Ectodermal cell (in vitro differentiated cells): ENCODE measurements at regions not wholly inside any gene's neighbourhood (a gene's known extent, or its start where the extent isn't known, plus 50 kb on each side); places are given as distances from the start of the nearest gene placed in this dataset.

Source experiments
- H3K27ac ChIP-seq: 2 replicates; pipeline ENCODE4 v1.7.0; 2013; ENCODE audit warnings: mild to moderate bottlenecking, low read depth, low read length; ENCODE audit not compliant: insufficient read depth, poor library complexity, severe bottlenecking
- H3K27me3 ChIP-seq: 2 replicates; pipeline ENCODE4 v1.7.0; 2013; ENCODE audit warnings: mild to moderate bottlenecking, low read length; ENCODE audit not compliant: insufficient read depth, control insufficient read depth, poor library complexity, severe bottlenecking
- H3K36me3 ChIP-seq: one replicate; pipeline ENCODE4 v1.7.0; 2013; ENCODE audit warnings: low read length; ENCODE audit not compliant: control insufficient read depth, insufficient read depth
- H3K4me1 ChIP-seq: one replicate; pipeline ENCODE4 v1.7.0; 2013; ENCODE audit warnings: low read length; ENCODE audit not compliant: control insufficient read depth, insufficient read depth
- H3K4me3 ChIP-seq: 2 replicates; pipeline ENCODE4 v1.7.0; 2013; ENCODE audit warnings: low read depth, low read length, control low read depth; ENCODE audit not compliant: insufficient read depth
- H3K9me3 ChIP-seq: 2 replicates; pipeline ENCODE4 v1.7.0; 2013; ENCODE audit warnings: mild to moderate bottlenecking, low read length, moderate library complexity; ENCODE audit not compliant: control insufficient read depth
- WGBS, 2 experiments: methylation state at CpG; one replicate each; pipeline ENCODE4 v1.1.7; 2013; ENCODE audit warnings: missing lambda C conversion rate in 2 of 2; 5-methylcytosine and 5-hydroxymethylcytosine counted together

DNA sequence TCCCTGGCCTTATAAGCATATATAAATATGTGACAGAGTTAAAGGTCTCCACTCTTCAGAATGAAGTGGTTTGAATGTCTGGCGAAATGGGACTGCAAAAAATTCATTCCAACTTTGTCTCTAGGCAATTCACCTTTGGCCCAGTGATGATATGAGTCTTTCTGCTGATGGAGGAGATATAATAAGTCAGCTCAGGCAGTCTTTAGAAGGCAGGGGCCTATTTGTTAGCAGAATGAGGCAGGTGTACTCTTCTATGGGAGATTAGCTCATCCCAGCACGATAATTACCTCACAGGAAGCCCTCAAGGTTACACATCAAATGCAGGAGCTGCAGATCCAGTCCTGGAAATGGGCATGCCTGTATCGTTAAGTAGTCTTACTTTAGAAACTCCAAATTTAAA is 300.5 kb downstream of the NR2F1-AS1 start:
- 92 to 93% methylated on average over 3 of the region's 3 CpGs for WGBS, 2 experiments
- Histone ChIP-seq H3K36me3 (no peaks in the 10 kb centered on the region), H3K27me3 (no peaks in the 10 kb centered on the region), H3K27ac (no peak overlapping the region), H3K4me1 (peaks cover 5% of the 10 kb centered on the region), H3K4me3 (no peak overlapping the region), H3K9me3 (no peaks in the 10 kb centered on the region)

DNA sequence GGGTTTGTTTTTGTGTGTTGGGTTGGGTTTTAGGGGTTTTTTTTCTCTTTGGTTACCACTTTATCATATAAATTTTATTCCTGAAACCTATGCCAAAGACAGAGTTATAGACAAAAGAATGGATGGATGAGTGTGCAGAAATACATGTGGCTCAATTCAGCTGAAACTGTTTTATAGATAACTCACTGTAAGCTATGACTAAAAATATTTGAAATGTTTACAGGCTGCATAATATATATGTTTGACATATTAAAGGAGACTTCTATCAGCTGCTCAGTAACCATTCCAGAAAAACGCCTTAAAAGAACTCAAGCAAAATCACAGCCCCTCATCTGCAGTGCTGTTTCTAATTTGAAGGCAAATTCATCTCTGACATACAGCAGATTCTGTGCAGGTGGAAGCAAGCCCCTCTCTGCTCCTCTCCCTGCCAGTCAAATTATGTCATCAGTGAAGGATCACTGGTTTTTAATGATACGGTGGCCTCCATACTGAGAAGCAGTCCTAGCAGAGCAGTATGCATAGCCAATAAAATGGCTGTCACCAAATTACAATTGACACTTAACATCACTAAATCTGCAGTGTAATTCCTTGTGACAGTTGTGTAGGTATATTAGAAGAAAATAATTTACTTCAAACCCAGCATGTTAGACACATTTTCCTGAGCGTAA is 301.6 kb downstream of the NR2F1-AS1 start:
- no peaks in the 10 kb centered on the region for H3K9me3 ChIP-seq
- WGBS, 2 experiments = 91 to 97% methylated on average over 3 of the region's 3 CpGs
- H3K27me3 ChIP-seq = no peaks in the 10 kb centered on the region
- peaks cover 5% of the 10 kb centered on the region for H3K4me1 ChIP-seq
- no peaks in the 10 kb centered on the region for H3K36me3 ChIP-seq
- no peak overlapping the region for H3K27ac ChIP-seq
- H3K4me3 ChIP-seq = no peak overlapping the region

DNA sequence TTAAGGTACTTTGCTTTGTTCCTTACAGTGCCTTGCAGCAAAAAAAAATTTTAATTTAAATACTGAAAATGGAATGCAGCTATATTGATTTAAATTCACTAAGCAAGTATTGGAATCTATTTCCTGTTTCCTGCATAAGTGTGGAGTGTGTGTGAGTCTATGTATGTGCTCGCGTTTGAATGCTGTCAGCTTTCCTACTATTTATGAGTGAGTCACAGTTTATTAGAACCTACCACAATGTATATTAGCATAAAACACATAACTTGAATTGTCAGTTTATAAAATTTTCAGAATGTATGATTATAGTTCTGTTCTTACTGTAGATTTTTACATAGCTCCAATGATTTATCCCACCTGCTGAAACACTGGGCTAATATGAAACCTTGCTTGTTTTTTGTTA is 302.1 kb downstream of the NR2F1-AS1 start:
- 100% methylated on average over 2 of the region's 2 CpGs; no CpG with 5 or more reads in 1 of the 2 experiments for WGBS, 2 experiments
- H3K36me3 ChIP-seq = no peaks in the 10 kb centered on the region
- no peak overlapping the region for H3K27ac ChIP-seq

DNA sequence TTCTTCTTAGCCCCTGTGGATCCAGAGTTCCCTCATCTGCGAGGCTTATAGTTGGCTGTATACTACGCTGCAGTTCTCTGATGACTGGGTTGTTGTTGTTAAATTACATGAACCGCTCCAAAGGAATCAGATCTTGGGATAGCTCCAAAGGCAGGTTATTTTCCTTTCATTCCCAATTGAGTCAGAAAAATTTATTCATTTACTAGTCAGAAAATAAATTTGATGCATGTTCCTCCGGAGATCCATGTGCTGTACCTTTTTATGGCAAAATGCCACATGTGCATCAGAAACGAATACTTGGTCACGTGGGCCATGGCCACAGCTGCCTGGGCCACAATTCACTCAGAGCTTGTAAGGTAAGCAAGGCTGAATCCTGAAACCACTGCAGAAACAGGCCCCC is 304.0 kb downstream of the NR2F1-AS1 start:
- Histone ChIP-seq H3K4me1 (peaks cover 5% of the 10 kb centered on the region), H3K9me3 (no peaks in the 10 kb centered on the region), H3K27me3 (no peaks in the 10 kb centered on the region), H3K36me3 (no peaks in the 10 kb centered on the region), H3K27ac (no peak overlapping the region), H3K4me3 (no peak overlapping the region)
- WGBS, 2 experiments = 92 to 96% methylated on average over 4 to 6 of the region's 6 CpGs

More for the DNA sequence above, 302.1 kb downstream of the NR2F1-AS1 start:
- Histone ChIP-seq H3K27me3 (no peaks in the 10 kb centered on the region), H3K9me3 (no peaks in the 10 kb centered on the region), H3K4me1 (peaks cover 5% of the 10 kb centered on the region), H3K4me3 (no peak overlapping the region)

DNA sequence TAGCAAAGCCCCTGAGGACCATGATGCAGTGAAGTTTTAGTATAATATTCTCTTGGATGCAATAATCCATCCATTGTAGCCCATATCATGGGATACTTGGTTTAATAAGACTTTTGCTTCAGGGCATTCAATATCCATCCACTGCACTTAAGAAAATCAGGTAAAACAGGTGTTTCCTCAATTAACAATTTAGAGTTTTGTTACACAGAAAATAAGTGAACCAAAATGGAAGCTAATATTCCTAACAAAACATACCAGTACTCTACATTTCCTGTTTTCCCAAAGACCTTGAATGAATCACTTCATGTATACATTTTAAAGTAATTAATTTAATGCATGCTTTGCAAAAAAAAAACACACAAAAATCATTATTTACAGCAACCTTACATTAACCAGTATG is 305.6 kb downstream of the NR2F1-AS1 start:
- no peaks in the 10 kb centered on the region for H3K9me3 ChIP-seq
- H3K4me1 ChIP-seq = no peaks in the 10 kb centered on the region
- H3K27me3 ChIP-seq = no peaks in the 10 kb centered on the region
- H3K36me3 ChIP-seq = no peaks in the 10 kb centered on the region
- no peak overlapping the region for H3K27ac ChIP-seq
- no peak overlapping the region for H3K4me3 ChIP-seq

DNA sequence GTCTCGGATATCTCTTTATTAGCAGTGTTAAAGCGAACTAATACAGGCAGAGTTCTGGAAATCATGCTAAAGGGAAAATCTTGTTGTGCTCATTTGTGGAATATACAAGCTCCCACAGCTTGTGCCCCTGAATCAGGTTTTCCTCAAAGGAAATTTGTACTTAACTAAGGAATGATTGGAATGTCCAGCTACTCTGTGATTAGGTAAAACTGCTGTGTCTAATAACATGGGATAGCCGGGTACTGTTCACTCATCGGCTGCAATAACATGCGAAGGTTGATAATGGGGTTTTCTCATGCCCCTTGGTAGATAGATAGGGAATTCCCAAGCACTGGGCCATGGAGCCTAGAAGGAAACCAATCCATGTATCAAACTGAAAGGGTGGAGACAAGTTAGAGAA is 306.7 kb downstream of the NR2F1-AS1 start:
- no peak overlapping the region for H3K27ac ChIP-seq
- no peaks in the 10 kb centered on the region for H3K4me1 ChIP-seq
- no peaks in the 10 kb centered on the region for H3K36me3 ChIP-seq
- whole genome bisulfite sequencing, 2 experiments = 94% methylated on average over 5 of the region's 5 CpGs
- no peak overlapping the region for H3K4me3 ChIP-seq
- H3K9me3 ChIP-seq = no peaks in the 10 kb centered on the region
- no peaks in the 10 kb centered on the region for H3K27me3 ChIP-seq

DNA sequence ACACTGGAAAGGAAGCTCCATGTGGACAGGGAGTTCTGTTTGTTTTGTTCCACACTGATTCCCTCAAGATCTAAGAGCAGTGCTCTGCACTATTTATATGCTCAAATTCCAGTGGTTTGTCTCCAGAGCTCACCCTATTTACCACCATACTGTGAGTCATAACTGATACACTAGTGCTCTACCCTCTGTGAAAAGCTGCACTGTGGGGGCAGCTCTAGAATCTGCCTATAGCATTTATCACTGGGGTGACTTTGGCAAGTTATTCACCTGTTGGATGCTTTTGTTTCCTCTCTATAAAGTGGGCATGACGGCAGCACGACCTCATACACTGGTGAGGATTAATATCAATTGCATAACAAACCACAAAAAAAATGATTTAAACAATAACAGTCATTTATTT is 307.8 kb downstream of the NR2F1-AS1 start:
- Histone ChIP-seq H3K4me1 (no peaks in the 10 kb centered on the region), H3K9me3 (no peaks in the 10 kb centered on the region), H3K27ac (no peak overlapping the region), H3K36me3 (no peaks in the 10 kb centered on the region), H3K4me3 (no peak overlapping the region), H3K27me3 (no peaks in the 10 kb centered on the region)
- whole genome bisulfite sequencing, 2 experiments = 90 to 96% methylated on average over 2 of the region's 2 CpGs

DNA sequence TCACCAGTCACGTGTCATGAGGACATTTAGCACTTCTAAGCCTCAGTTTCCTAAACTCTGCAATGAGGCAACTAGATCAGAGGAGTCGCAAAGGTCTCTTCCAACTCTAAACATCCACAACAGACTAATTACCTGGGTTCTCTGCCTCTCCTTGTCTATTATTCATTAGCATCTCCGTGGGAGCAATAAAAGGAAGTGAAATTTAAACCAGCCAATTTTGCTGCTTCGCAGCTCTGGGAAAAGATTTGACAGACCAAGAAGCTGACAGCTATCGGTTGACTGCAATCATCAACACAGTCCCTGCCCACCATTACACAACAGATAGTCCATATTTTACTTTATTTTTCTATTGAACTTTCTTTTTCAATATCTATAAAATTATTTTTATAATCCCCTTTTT is 308.9 kb downstream of the NR2F1-AS1 start:
- no peak overlapping the region for H3K4me3 ChIP-seq
- no peaks in the 10 kb centered on the region for H3K27me3 ChIP-seq
- H3K36me3 ChIP-seq = peaks cover 3% of the 10 kb centered on the region
- WGBS, 2 experiments = 90 to 91% methylated on average over 5 of the region's 5 CpGs
- H3K4me1 ChIP-seq = no peaks in the 10 kb centered on the region
- no peak overlapping the region for H3K27ac ChIP-seq
- no peaks in the 10 kb centered on the region for H3K9me3 ChIP-seq

DNA sequence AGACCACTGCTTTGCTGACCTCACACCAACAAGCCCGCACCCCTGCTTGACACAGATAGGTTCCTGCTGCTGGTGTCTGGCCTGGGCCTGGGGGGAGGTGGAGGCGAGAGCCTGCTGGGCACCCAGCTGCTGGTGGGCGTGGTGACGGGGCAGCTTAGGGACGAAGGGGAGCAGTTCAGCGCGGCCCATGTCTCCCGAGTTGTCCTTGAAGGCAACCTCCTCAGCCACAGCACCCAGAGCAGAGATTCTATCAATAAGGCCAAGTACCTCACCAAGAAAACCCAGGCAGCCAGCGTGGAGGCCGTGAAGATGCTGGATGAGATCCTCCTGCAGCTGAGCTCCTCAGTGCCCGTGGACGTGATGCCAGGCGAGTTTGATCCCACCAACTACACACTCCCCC is 313.3 kb downstream of the NR2F1-AS1 start:
- H3K4me1 ChIP-seq = no peaks in the 10 kb centered on the region
- no peak overlapping the region for H3K27ac ChIP-seq
- 95 to 97% methylated on average over 13 of the region's 13 CpGs for WGBS, 2 experiments
- H3K4me3 ChIP-seq = no peak overlapping the region
- no peaks in the 10 kb centered on the region for H3K27me3 ChIP-seq
- H3K36me3 ChIP-seq = peaks cover 3% of the 10 kb centered on the region
- no peaks in the 10 kb centered on the region for H3K9me3 ChIP-seq

DNA sequence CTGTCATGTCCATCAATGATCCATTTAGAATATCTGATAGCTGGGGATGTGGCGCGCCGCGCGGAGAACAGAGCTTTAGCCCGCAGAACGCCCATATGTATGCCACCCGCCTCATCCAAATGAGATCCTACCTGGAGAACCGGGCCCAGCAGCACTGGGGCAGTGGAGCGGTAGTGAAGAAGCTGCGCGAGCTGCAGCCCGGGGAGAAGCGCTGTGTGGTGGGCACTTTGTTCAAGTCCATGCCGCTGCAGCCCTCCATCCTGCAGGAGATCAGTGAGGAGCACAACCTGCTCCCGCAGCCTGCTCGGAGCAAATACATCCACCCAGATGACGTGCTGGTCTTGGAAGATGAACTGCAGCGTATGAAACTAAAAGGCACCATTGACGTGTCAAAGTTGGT is 313.7 kb downstream of the NR2F1-AS1 start:
- H3K27ac ChIP-seq = no peak overlapping the region
- H3K9me3 ChIP-seq = no peaks in the 10 kb centered on the region
- H3K27me3 ChIP-seq = no peaks in the 10 kb centered on the region
- peaks cover 3% of the 10 kb centered on the region for H3K36me3 ChIP-seq
- no peaks in the 10 kb centered on the region for H3K4me1 ChIP-seq
- 97% methylated on average over 20 of the region's 20 CpGs for WGBS, 2 experiments
- no peak overlapping the region for H3K4me3 ChIP-seq

DNA sequence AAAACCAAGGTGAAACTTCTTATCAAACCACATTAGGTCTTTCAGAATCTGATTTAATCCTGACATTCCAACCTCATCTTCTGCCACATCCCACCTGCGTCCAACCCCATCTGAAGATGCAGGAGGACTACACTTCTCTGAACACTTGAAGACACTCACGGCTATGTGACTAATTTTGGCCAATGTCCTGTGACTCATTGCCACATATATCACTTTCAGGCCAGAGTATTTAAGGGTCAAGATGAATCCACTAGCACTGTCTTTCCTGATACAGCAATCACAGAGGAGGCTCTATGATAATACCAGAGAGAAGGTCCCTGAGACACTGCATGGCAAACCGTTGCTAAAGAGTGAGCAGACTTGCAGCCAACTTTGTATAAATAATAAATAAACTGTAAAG is 323.4 kb downstream of the NR2F1-AS1 start:
- Histone ChIP-seq H3K4me3 (no peak overlapping the region), H3K4me1 (no peaks in the 10 kb centered on the region), H3K27me3 (no peaks in the 10 kb centered on the region), H3K9me3 (no peaks in the 10 kb centered on the region), H3K36me3 (no peaks in the 10 kb centered on the region), H3K27ac (no peak overlapping the region)
- 90 to 92% methylated on average over 3 of the region's 3 CpGs for WGBS, 2 experiments
